ENCODE measurements at regions not wholly inside any gene's neighbourhood (a gene's known extent, or its start where the extent isn't known, plus 50 kb on each side); places are given as distances from the start of the nearest gene placed in this dataset.

DNA sequence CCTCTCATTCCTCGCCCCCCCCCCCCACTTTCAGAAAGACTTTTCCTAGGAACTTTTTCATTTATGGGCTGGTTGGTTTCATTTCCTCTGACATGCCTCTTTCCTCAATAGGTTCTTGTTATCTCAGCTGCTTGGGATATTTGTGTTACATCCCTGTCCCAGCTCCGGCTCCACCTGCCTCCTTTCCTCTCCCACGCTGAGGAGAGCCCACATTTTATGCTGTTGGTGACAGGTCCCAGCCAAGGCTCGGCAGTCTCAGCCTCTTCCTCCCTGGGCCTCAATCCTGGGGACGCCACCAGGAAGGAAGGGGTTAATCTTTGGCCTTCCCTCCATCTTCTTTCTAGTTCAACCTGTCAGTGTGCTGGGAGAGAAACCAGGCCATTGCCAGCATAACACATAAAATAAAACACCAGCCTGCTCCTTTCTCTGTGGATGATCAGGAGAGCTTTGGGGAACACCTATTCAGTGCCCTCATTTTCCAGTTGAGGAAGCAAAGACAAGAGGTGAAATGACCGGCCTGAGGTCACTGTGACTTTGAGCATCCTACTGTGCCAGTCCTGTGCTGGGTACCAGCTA, 216.9 kb upstream of the TNP1 start:
- 80% methylated on average over 5 of the region's 6 CpGs for WGBS (ENCODE audit: insufficient coverage)
- Mint-ChIP-seq H3K9me3 (ENCODE audit: insufficient read depth) (no peaks in the 10 kb centered on the region), H3K4me1 (no peaks in the 10 kb centered on the region), H3K4me3 (no peak overlapping the region), H3K27me3 (peaks cover 13% of the 10 kb centered on the region), H3K27ac (no peak overlapping the region)
- TF ChIP-seq, protein P1, sequence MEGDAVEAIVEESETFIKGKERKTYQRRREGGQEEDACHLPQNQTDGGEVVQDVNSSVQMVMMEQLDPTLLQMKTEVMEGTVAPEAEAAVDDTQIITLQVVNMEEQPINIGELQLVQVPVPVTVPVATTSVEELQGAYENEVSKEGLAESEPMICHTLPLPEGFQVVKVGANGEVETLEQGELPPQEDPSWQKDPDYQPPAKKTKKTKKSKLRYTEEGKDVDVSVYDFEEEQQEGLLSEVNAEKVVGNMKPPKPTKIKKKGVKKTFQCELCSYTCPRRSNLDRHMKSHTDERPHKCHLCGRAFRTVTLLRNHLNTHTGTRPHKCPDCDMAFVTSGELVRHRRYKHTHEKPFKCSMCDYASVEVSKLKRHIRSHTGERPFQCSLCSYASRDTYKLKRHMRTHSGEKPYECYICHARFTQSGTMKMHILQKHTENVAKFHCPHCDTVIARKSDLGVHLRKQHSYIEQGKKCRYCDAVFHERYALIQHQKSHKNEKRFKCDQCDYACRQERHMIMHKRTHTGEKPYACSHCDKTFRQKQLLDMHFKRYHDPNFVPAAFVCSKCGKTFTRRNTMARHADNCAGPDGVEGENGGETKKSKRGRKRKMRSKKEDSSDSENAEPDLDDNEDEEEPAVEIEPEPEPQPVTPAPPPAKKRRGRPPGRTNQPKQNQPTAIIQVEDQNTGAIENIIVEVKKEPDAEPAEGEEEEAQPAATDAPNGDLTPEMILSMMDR (IDR thresholded peaks at IDR 0.05): no peak
- TF ChIP-seq EZH2 (IDR thresholded peaks at IDR 0.05; ENCODE audit: borderline replicate concordance, insufficient read depth, low read depth, low read length, poor library complexity, severe bottlenecking): no peak
- ChIA-PET POLR2A (interaction anchor here (0.6 kb wide), 1 partner anchor 25 kb away, joined by 12 read pairs; no protein-coding TSS in a partner anchor), CTCF (no interaction called here)
- ATAC-seq (ENCODE audit: low read depth) (no peak), DNase-seq (no peak)
- peaks cover 0 to 3% (median 0%) of the 10 kb centered on the region in 3 donors for H3K9me3 ChIP-seq (ENCODE audit: control extremely low read depth in 1 of 3, control insufficient read depth in 2 of 3, insufficient read depth in 1 of 3, low read length in 2 of 3)
- no peak overlapping the region for H3K9ac ChIP-seq (ENCODE audit: low read length)
- H3K27ac ChIP-seq (ENCODE audit: low read length in 2 of 2): no peak overlapping the region
- H3K79me2 ChIP-seq (ENCODE audit: control insufficient read depth, insufficient read depth, low read length): no peaks in the 10 kb centered on the region
- H3K4me1 ChIP-seq (ENCODE audit: control insufficient read depth in 2 of 2, insufficient read depth in 2 of 2, low read length in 2 of 2): no peaks in the 10 kb centered on the region
- H4K20me1 ChIP-seq (ENCODE audit: control insufficient read depth, insufficient read depth, low read length, poor library complexity, severe bottlenecking): no peaks in the 10 kb centered on the region
- intact Hi-C loops (cut with micrococcal nuclease): no loop called here
- no peak overlapping the region for H3K4me3 ChIP-seq (ENCODE audit: control extremely low read depth in 1 of 5, extremely low read depth in 1 of 5, insufficient read depth in 1 of 5, low read depth in 2 of 5, low read length in 4 of 5)
- H3K36me3 ChIP-seq (replicated peaks in 1 of 2; ENCODE audit: control extremely low read depth in 1 of 2, control insufficient read depth in 1 of 2, extremely low read depth in 1 of 2, insufficient read depth in 2 of 2, low read length in 1 of 2): no peaks in the 10 kb centered on the region
- no peak overlapping the region for H3K4me2 ChIP-seq (replicated peaks; ENCODE audit: low read depth, low read length, poor library complexity, severe bottlenecking)
- H2AFZ ChIP-seq (ENCODE audit: insufficient read depth, low read depth, low read length, poor library complexity, severe bottlenecking): no peak overlapping the region
- peaks cover 0 to 3% (median 0%) of the 10 kb centered on the region in 4 experiments for H3K27me3 ChIP-seq (replicated peaks in 1 of 4; ENCODE audit: control extremely low read depth in 1 of 4, control insufficient read depth in 3 of 4, insufficient read depth in 4 of 4, low read length in 3 of 4)

DNA sequence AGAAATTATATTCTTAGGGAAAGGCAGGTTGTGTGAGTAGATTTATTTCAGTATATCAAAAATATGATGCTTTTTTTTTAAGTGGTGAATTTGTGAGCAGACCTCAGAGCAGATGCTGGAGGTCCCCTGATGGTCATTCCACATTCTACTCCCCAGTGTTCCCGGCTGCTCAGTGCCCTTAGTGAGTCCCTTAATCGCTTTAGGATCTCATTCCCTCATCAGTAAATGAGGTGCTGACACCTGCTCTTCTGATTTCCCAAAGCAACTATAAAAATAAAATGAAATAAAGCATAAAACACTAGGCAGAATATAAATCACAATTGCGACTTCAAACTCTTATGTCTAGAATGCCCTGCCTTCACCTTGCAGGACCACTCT, 216.2 kb upstream of the TNP1 start:
- Histone ChIP-seq H3K9ac (ENCODE audit: low read length) (no peak overlapping the region), H3K4me2 (replicated peaks; ENCODE audit: low read depth, low read length, poor library complexity, severe bottlenecking) (no peak overlapping the region), H3K36me3 (replicated peaks in 1 of 2; ENCODE audit: control extremely low read depth in 1 of 2, control insufficient read depth in 1 of 2, extremely low read depth in 1 of 2, insufficient read depth in 2 of 2, low read length in 1 of 2) (no peaks in the 10 kb centered on the region), H3K4me1 (ENCODE audit: control insufficient read depth in 2 of 2, insufficient read depth in 2 of 2, low read length in 2 of 2) (no peaks in the 10 kb centered on the region), H3K27ac (ENCODE audit: low read length in 2 of 2) (no peak overlapping the region), H3K9me3 (ENCODE audit: control extremely low read depth in 1 of 3, control insufficient read depth in 2 of 3, insufficient read depth in 1 of 3, low read length in 2 of 3) (peaks cover 0 to 3% (median 0%) of the 10 kb centered on the region in 3 donors), H4K20me1 (ENCODE audit: control insufficient read depth, insufficient read depth, low read length, poor library complexity, severe bottlenecking) (no peaks in the 10 kb centered on the region), H3K79me2 (ENCODE audit: control insufficient read depth, insufficient read depth, low read length) (no peaks in the 10 kb centered on the region), H3K4me3 (ENCODE audit: control extremely low read depth in 1 of 5, extremely low read depth in 1 of 5, insufficient read depth in 1 of 5, low read depth in 2 of 5, low read length in 4 of 5) (no peak overlapping the region), H2AFZ (ENCODE audit: insufficient read depth, low read depth, low read length, poor library complexity, severe bottlenecking) (no peak overlapping the region), H3K27me3 (replicated peaks in 1 of 4; ENCODE audit: control extremely low read depth in 1 of 4, control insufficient read depth in 3 of 4, insufficient read depth in 4 of 4, low read length in 3 of 4) (peaks cover 0 to 3% (median 0%) of the 10 kb centered on the region in 4 experiments)
- Mint-ChIP-seq H3K27me3 (peaks cover 13% of the 10 kb centered on the region), H3K4me1 (no peaks in the 10 kb centered on the region), H3K27ac (no peak overlapping the region), H3K4me3 (no peak overlapping the region), H3K9me3 (ENCODE audit: insufficient read depth) (no peaks in the 10 kb centered on the region)
- no peak for ATAC-seq (ENCODE audit: low read depth)
- WGBS (ENCODE audit: insufficient coverage): 100% methylated on average over 1 of the region's 3 CpGs
- ChIA-PET POLR2A (no interaction called here), CTCF (no interaction called here)
- intact Hi-C loops (cut with micrococcal nuclease): no loop called here
- DNase-seq: no peak
- TF ChIP-seq, protein P1 (IDR thresholded peaks at IDR 0.05): no peak
- no peak for TF ChIP-seq EZH2 (IDR thresholded peaks at IDR 0.05; ENCODE audit: borderline replicate concordance, insufficient read depth, low read depth, low read length, poor library complexity, severe bottlenecking)
